ENCODE measurements at regions not wholly inside any gene's neighbourhood (a gene's known extent, or its start where the extent isn't known, plus 50 kb on each side); places are given as distances from the start of the nearest gene placed in this dataset.

GRCh38 chr15:62802612-62803011 is 239.9 kb upstream of the TPM1 start:
- no peak for DNase-seq (ENCODE audit: low spot score)

GRCh38 chr15:62803856-62804400 is 238.6 kb upstream of the TPM1 start:
- DNase-seq (ENCODE audit: low spot score) = no peak

GRCh38 chr15:62805502-62805901 is 237.0 kb upstream of the TPM1 start:
- DNase-seq (ENCODE audit: low spot score) = no peak

- no peak for DNase-seq (ENCODE audit: low spot score)
Observed at GRCh38 chr15:62807539-62808130, 234.9 kb upstream of the TPM1 start.

- no peak for DNase-seq (ENCODE audit: low spot score)
Observed at GRCh38 chr15:62809115-62809967, 233.2 kb upstream of the TPM1 start.

- no peak for DNase-seq (ENCODE audit: low spot score)
Observed at GRCh38 chr15:62809968-62810260, 232.6 kb upstream of the TPM1 start.

- DNase-seq (ENCODE audit: low spot score) = no peak
Observed at GRCh38 chr15:62812515-62812835, 230.1 kb upstream of the TPM1 start.

- DNase-seq (ENCODE audit: low spot score) = no peak
Observed at GRCh38 chr15:62816342-62817069, 226.0 kb upstream of the TPM1 start.

- DNase-seq (ENCODE audit: low spot score) = no peak
Observed at GRCh38 chr15:62818691-62819090, 223.9 kb upstream of the TPM1 start.

GRCh38 chr15:62821384-62822131 is 221.0 kb upstream of the TPM1 start:
- peak; percentile 62 for DNase-seq (ENCODE audit: low spot score)

GRCh38 chr15:62822228-62822627 is 220.3 kb upstream of the TPM1 start:
- no peak for DNase-seq (ENCODE audit: low spot score)

GRCh38 chr15:62823561-62823960 is 219.0 kb upstream of the TPM1 start:
- DNase-seq (ENCODE audit: low spot score) = no peak

GRCh38 chr15:62824111-62825015 is 218.2 kb upstream of the TPM1 start:
- no peak for DNase-seq (ENCODE audit: low spot score)

GRCh38 chr15:62825191-62825590 is 217.4 kb upstream of the TPM1 start:
- no peak for DNase-seq (ENCODE audit: low spot score)

- no peak for DNase-seq (ENCODE audit: low spot score)
Observed at GRCh38 chr15:62826561-62826960, 216.0 kb upstream of the TPM1 start.

- DNase-seq (ENCODE audit: low spot score) = no peak
Observed at GRCh38 chr15:62828364-62828763, 214.2 kb upstream of the TPM1 start.

GRCh38 chr15:62832231-62832630 is 210.3 kb upstream of the TPM1 start:
- DNase-seq (ENCODE audit: low spot score) = no peak

- no peak for DNase-seq (ENCODE audit: low spot score)
Observed at GRCh38 chr15:62833646-62834045, 208.9 kb upstream of the TPM1 start.

- no peak for DNase-seq (ENCODE audit: low spot score)
Observed at GRCh38 chr15:62834686-62835329, 207.7 kb upstream of the TPM1 start.

GRCh38 chr15:62835351-62835750 is 207.2 kb upstream of the TPM1 start:
- no peak for DNase-seq (ENCODE audit: low spot score)

GRCh38 chr15:62835762-62836161 is 206.8 kb upstream of the TPM1 start:
- DNase-seq (ENCODE audit: low spot score) = no peak
